Stimulated activated CD8-positive, alpha-beta memory T cell treated with anti-CD3 and anti-CD28 coated beads, Interleukin-4, amount 100 ng/mL, for 24 hours (primary cell): ENCODE measurements at regions not wholly inside any gene's neighbourhood (a gene's known extent, or its start where the extent isn't known, plus 50 kb on each side); places are given as distances from the start of the nearest gene placed in this dataset.
"Not testable (repeated sequence)": the region's sequence is repeated elsewhere in the genome, so short reads cannot be mapped to it uniquely, and the experiment has no call there.

Experiments used
- DNase-seq: peaks from one replicate; pipeline ENCODE4 v3.0.0-alpha.2; 2020; ENCODE audit warnings: low read depth

DNA sequence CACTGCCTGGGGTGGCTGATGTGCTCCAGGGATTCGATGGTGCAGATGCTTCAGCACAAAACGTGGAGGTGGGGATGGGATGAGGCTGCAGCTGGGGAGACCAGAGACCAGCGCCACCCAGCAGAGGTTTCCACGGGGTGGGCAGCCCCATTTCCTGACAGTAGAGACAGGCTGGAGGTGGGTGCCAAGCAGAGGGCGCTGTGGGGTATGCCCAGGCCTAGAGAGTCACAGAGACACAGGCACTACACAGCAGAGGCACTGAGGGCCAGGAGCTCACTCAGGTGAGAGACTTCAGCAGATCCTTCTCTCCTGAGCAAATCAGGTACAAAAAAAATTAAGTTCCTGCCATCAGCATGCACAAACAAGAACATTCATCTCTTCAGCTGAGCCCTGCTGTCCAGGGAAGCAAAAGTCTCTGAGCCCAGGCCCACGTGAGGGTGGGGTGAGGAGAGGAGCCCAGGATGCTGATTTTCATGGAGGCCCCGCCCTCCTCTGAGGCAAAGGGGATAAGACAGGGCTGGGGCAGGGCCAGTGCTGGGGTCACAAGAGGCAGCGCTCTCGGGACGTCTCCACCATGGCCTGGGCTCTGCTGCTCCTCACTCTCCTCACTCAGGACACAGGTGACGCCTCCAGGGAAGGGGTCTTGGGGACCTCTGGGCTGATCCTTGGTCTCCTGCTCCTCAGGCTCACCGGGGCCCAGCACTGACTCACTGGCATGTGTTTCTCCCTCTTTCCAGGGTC is 53.1 kb downstream of the GGTLC2 start:
- DNase-seq: no peak

- no peak for DNase-seq
Measured at GRCh38 chr22:22698263-22698750, 53.9 kb downstream of the GGTLC2 start.

DNA sequence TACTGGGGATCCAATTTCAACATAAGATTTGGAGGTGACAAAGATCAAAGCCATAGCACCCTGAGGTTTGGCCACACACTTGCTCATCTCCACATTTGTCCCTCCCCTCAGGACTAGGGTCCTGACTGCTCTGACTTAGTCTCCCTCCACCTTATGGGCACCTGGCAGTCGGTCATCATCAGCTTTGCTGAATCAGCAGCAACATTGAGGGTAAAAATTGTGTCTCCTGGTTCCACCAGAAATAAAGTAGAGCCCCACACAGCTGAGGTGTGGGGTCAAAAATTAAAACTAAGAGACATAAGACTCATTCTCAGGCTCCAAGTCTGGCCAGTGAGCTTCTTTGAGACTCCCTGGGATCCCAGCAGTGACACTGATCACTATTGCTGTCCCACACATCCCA is 56.2 kb downstream of the GGTLC2 start:
- DNase-seq: no peak

DNA sequence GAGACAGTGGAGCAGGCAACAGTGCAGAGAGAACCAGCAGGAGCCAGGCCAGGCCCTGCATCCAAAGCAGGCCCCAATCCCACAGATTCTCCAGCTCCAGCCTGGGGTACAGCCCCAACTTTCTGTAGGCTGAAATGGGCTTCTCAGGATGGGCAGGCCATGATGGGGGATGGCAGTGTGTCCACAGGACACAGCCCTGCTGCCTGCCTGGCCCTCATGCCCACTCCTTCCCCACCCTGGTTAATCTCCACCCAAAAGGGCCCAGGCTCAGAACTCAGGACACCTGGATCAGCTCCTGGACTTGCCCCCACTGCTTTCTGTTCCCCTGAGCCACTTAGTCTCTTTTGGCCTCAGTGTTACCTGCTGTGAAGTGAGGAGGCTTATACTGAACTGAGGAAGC is 57.1 kb downstream of the GGTLC2 start:
- not testable (repeated sequence) for DNase-seq

GRCh38 chr22:22702237-22703202 is 58.1 kb downstream of the GGTLC2 start:
- no peak for DNase-seq

- DNase-seq: no peak
Measured at GRCh38 chr22:22703203-22703570, 58.8 kb downstream of the GGTLC2 start.

DNA sequence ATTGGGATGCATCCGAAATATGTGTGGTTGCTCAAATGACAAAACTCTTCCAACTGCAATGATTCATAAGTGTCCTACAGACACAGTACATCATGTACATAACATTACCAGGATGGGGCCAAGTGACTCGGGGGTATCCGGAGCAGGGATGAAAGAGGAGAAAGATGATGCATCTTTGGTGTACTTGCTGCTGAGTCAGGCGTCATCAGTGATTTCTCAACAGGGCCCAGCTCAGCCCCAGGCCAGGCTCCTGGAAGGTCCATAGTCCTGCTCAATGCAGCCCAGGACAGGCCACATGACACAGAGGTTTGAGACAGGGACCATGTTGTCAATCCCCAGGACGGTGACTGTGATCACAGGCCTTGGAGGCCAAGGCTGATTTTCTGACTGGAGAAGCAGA is 59.3 kb downstream of the GGTLC2 start:
- no peak for DNase-seq

DNA sequence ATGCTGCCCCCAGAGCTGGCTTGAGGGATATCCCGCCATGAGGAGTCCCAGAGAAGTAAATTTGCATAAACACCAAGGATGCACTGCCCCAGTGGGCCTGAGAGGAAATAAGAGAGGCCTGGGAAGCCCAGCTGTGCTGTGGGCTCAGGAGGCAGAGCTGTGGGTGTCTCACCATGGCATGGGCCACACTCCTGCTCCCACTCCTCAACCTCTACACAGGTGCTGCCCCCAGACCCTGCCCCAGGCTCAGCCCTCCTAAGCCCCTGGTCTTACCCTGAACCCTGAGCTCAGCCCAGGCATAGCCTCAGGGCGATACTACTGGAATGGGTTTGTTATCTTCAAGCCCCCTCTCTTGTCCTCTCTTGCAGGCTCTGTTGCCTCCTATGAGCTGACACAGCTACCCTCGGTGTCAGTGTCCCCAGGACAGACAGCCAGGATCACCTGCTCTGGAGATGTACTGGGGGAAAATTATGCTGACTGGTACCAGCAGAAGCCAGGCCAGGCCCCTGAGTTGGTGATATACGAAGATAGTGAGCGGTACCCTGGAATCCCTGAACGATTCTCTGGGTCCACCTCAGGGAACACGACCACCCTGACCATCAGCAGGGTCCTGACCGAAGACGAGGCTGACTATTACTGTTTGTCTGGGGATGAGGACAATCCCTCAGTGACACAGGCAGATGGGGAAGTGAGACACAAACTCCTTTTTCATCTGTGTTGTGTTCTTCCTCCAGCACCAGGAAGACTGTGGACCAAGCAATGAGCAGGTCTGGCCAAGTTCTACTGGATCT is 59.9 kb downstream of the GGTLC2 start:
- DNase-seq: no peak

- DNase-seq: no peak
Measured at GRCh38 chr22:22705328-22706100, 61.1 kb downstream of the GGTLC2 start.

GRCh38 chr22:22706253-22706915 is 62.0 kb downstream of the GGTLC2 start:
- DNase-seq: no peak

GRCh38 chr22:22709719-22710445 is 65.5 kb downstream of the GGTLC2 start:
- no peak for DNase-seq

DNA sequence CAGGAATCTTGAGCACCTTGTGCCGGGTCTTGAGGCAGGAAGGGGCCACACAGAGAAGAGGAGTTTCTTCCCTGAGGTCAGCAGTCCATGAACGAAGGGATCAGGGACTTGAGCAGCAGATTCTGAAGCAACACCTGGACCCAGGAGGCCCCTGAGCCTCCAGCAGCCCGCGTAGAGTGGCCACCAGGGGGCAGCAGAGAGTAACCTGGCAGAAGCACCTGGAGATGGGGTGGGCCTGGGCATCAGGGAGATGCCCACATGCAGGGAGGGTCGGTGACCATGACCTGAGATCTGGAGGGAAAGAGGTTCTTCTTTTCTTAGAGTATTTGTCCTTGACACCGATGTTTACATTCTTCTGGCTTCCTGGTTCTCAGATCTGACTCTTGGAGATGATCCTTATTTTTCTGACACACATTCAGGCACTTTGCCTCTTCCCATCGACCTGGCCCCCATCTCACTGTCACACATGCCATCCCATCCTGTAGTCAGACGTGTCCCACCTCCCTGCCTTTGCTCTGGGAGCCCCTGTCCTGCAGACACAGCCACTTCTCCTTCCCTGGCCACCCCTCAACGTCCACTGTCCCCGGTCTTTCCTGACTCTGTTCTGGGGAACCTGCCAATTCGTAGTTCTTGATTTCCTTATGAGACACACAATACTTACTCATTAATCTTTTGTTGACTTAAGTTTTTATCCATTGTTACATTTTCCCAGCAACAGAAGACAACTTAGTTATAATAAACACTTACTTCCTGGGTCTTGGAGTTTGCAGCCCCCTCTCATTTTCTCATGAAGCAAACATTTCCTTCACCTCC is 66.5 kb downstream of the GGTLC2 start:
- peak; percentile 68 for DNase-seq

DNA sequence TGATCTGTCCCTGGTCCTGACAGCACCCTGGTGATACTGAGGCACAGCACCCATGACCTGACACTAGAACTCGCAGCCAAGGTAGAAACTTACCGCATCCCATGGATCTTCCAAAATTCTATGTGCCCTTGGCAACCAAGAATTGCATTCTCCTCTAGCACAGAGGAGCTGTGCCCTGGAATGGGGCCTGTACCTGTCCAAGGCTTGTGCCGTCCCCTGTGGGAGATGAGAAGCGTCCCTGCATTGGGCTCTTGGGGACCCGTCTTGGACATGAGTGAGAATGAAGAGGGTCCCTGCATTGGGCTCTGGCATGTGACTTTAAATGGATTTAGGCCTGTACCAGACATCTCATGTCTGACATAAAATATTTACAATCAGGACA is 67.1 kb downstream of the GGTLC2 start:
- no peak for DNase-seq

DNA sequence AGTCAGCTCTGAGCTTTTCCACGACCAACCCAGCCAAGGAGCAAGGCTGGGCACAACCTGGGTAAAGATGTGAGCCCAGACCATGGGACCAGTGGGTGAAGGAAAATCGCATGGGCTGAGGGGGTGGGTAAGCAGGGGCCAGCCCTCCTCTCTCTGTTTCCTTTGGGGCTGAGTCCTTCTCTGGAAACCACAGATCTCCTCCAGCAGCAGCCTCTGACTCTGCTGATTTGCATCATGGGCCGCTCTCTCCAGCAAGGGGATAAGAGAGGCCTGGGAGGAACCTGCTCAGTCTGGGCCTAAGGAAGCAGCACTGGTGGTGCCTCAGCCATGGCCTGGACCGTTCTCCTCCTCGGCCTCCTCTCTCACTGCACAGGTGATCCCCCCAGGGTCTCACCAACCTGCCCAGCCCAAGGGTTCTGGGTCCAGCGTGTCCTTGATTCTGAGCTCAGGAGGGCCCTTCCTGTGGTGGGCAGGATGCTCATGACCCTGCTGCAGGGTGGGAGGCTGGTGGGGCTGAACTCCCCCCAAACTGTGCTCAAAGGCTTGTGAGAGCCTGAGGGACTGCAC is 67.8 kb downstream of the GGTLC2 start:
- no peak for DNase-seq

DNA sequence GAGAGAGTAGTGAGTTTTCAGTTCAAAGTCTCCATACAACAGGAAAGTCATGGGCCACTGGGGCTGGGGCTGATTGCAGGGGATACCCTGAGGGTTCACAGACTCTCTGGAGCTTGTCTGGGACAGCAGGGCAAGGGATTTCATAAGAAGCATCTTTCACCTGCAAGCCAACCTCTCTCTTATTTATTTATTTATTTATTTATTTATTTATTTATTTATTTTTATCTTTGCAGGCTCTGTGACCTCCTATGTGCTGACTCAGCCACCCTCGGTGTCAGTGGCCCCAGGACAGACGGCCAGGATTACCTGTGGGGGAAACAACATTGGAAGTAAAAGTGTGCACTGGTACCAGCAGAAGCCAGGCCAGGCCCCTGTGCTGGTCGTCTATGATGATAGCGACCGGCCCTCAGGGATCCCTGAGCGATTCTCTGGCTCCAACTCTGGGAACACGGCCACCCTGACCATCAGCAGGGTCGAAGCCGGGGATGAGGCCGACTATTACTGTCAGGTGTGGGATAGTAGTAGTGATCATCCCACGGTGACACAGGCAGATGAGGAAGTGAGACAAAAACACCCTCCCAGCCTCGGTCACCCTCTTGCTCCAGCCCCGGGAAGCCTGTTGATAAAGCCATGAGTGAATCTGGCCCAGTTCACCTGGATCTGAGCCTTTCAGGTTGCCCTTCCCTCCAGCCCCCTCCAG is 68.4 kb downstream of the GGTLC2 start:
- DNase-seq: no peak

- no peak for DNase-seq
Measured at GRCh38 chr22:22713416-22713815, 69.0 kb downstream of the GGTLC2 start.

DNA sequence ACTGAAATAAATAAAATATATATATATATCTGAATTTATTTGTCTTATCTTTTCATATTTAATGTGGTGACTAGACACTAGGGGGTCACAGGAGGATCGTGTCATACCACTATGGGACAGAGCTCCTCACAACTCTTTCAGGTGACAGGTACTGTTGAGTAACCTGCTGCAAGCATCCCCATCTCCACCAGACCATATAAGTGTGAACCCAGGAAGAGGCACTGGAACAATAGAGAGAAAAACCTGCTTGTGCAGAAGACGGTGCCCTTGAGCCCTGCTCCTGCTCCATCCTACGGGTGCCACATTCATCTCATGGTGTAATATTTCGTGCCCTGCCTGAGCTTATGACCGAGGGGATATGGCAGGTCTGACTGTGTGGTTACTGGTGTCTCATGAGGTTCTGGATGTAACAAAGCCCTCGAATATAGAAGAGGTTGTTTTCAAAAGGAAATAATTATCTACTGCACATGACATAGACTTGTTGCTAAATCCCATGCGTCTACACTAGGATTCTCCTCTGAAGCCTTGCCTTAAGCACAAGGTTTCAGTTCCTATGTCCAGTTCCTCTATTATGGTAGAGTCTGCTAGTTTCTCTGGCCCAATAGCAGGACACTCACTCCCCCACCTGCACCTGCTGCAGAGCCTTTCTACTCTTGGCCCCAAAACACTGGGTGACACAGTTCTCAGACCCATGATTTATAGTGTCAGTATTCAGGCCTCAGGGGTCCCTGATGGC is 70.4 kb downstream of the GGTLC2 start:
- DNase-seq: no peak
